ENCODE measurements at regions not wholly inside any gene's neighbourhood (a gene's known extent, or its start where the extent isn't known, plus 50 kb on each side); places are given as distances from the start of the nearest gene placed in this dataset.

- no peak for TF ChIP-seq CTCF (IDR thresholded peaks at IDR 0.05)
- no peak for TF ChIP-seq POLR2A (IDR thresholded peaks at IDR 0.05)
Measured at GRCh38 chr9:105930011-105930627, 235.8 kb downstream of the TMEM38B start.

Data from uterus (tissue), 2 donors.